ENCODE measurements at regions not wholly inside any gene's neighbourhood (a gene's known extent, or its start where the extent isn't known, plus 50 kb on each side); places are given as distances from the start of the nearest gene placed in this dataset.

DNA sequence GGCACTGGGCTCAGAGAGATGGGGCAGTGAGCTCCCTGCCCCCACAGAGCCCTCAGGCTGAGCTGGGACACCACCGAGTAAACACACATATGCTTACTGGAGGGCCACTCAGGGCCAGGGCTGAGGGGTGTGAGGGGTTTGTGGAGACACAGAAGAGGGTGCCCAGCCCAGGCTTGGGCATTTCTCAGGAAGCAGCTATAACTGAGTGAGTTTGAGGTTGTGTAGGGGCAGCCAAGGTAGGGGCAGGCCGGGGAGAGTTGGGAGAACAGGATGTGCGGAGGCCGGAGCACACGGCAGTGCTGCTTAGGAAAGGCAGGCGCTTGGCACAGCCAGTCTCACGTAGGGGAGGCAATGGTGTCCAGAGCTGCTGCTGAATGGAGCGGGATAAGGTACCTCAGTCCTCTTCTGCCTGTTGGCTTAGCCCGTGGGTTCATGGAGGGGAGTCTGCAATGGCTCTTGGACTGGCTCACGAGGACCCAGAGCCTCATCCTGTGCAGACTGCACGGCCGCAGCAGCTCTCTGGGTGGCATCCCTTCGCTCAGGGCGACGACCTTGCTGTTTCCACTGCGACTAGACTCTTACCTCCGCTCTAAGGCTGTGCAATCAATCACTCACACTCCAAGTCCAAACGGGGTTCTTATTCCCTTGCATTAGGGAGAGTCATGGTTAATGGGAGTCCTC, 466.1 kb upstream of the HS6ST1 start:
- no peak for DNase-seq

GRCh38 chr2:128786316-128786715, 467.6 kb upstream of the HS6ST1 start:
- DNase-seq: no peak

GRCh38 chr2:128786741-128787478, 468.2 kb upstream of the HS6ST1 start:
- DNase-seq: no peak

DNA sequence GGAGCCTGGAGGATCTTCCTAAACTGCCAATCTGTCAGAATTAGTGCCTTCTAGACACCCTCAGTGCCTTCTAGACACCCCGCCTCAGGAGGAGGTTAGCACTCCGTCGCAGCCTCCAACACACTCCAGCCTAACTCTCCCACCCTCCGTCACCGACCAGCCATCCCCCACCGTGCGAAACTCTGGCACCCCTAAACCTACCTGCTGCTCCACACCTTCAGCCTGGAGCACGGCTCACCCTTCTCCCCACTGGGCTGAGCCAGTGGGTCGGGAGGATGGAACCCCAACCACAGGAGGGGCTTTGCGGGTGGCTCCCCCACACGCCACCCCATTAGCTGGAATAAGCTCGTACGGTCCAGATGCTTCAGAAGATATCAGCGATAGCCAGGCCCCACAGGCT, 468.9 kb upstream of the HS6ST1 start:
- no peak for DNase-seq

DNA sequence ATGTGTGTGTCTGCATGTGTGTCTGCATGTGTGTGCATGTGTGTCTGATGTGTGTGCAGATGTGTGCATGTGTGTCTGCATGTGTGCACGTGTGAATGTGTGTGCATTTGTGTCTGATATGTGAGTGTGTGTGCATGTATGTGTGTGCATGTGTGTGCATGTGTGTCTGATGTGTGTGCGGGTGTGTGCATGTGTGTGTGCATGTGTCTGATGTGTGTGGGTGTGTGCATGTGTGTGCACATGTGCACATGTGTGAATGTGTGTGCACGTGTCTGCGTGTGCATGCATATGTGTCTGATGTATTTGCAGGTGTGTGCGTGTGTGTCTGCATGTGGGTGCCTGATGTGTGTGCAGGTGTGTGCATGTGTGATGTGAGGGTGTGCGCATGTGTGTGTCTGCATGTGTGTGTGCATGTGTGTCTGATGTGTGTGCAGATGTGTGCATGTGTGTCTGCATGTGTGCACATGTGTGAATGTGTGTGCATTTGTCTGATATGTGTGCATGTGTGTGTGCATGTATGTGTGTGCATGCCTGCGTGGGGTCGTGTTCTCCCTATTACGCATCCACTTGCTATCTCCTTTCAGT, 470.1 kb upstream of the HS6ST1 start:
- no peak for DNase-seq

DNA sequence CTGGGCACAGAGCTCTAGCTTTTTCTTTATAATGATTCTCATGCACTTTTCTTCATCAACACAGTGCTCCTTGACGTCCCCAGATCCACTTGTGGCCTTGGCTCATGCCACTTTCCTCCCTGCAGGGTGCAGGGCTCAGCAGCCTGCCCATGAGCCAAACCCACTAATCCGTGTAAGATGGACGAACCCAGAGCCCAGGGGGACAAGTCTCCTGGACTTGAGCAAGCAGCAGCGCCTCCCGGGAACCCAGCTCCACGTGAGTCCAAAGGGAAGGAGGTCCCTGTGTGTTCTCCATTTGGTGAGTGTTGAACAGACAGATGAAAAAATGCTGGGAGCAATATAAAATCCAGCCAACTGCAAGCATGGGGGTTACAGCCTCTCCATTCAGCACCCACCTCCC, 470.6 kb upstream of the HS6ST1 start:
- no peak for DNase-seq

GRCh38 chr2:128789776-128790455, 471.2 kb upstream of the HS6ST1 start:
- DNase-seq: no peak

GRCh38 chr2:128790541-128791001, 471.9 kb upstream of the HS6ST1 start:
- DNase-seq: no peak

DNA sequence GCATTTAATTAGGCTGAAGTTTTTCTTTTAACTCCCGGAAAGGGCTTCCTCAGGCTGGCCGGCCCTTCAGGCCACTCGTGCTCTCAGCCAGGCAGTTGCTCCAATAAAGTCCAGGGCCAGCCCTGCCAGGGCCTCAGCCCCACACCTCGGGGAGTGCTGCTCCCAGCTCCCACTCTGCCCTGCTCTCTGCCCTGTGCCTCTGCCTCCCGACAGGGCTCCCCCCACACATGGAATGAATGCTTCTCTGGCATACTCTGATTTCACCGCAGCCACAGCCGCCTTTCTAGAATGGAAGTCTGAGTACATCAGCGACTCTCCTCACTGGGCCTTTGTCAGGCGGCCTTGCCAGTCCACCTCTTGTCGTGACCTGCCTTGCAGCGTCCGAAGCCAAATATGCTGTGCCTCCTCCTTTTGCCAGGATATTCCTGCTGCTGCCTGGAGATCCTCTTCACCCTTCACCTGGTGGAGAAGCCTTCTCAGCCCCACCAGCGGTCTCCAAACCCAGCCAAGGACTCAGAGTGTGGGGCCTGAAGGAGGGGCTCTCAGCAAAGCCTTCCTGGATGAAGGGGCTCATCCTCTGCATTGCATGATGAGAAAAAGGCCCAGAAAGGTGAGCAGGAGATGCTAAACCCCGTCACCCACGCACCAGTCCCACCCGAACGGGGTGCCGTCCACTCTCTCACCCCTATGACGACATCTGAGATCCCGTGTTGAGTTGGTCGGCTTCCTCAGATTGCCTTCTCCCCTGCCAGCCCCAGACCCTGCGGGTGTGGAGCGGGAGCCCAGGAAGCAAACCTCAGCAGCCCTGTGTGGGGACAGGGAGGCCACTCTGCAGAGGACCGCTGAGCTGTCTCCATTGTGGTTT, 472.7 kb upstream of the HS6ST1 start:
- no peak for DNase-seq

DNA sequence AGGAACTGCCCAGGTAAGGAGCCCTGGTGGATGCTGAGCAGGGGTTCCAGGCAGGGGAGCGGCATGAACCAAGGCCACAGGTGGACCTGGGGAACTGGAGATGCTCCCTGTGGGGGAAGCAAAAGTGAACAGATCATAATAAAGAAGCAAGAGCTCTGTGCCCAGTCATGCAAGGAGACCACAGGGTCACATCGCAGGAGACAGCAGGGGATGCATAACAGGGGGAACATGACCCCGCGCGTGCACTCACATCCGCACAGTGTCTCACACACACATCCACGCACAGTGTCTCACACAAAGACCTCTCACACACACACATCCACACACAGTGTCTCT, 473.3 kb upstream of the HS6ST1 start:
- no peak for DNase-seq

DNA sequence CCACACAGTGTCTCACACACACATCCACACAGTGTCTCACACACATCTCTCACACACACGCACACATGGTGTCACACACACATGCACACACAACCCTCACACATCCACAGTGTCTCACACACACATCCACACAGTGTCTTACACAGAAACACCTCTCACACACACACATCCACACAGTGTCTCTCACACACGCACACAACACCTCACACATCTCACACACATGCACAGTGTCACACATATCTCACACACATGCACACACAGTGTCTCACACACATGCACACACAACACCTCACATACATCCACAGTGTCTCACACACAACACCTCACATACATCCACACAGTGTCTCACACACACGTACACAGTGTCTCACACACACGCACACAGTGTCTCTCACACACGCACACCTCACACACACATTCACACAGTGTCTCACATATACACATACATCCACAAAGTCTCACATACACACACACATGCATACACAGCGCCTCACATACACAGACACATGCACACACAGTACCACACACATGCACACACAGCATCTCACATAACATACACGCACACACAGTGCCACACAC, 473.9 kb upstream of the HS6ST1 start:
- no peak for DNase-seq

- DNase-seq: no peak
These were observed 474.7 kb upstream of the HS6ST1 start for GRCh38 chr2:128793404-128793803.

DNA sequence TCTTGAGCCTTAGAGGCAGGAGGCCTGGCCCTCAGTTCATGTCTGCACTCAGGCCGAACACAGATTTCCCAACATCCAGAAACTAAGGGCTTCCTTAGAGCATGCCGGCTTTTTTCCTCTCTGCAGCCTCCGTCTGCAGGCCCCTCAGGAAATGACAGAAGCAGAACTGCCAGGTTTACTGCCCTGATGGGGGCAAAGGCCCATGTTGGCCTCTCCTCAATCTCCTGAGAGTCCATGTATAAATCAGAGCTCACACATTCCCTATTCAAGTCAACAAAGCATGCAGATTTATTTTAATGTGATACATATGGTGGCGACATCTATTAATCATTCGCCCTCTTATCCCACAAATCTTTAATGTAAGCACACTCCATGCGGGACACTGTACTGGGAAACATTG, 475.6 kb upstream of the HS6ST1 start:
- DNase-seq: no peak

GRCh38 chr2:128796321-128796720, 477.7 kb upstream of the HS6ST1 start:
- no peak for DNase-seq

DNA sequence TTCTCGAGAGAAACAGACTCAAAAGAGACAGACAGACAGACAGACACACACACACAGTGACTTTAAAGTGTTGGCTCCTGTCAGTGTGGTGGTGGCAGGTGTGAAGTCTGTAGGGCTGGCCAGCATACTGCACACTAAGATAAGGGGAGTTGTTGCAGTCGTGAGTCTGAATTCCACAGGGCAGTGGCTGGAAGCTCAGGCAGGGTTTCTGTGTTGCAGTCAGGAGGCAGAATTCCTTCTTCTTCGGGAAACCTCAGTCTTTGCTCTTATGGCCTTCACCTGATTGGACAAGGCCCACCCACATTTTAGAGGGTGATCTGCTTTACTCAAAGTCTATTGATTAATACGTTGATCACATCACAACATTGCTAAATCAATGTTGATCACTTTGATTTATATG, 478.4 kb upstream of the HS6ST1 start:
- DNase-seq: no peak

GRCh38 chr2:128797533-128797932, 478.9 kb upstream of the HS6ST1 start:
- no peak for DNase-seq

DNA sequence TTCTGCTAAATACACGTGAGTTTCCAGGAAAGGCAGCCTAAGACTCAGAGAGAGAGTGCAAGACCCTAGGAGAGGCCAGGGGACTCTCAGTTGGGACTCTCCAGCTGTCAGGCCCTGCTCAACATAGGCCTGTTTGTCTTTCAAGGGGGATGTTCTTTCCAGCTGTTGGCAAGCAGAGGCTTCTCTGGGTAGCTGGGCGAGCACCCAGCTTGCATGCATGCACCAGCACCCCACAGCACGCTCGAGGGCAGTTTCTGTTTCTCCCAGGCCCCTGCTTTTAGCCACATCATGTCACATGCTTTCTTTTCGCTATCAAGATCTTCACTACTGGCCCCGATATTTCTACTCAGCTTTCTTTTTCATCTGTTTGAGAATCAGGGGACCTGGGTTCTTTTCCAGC, 479.3 kb upstream of the HS6ST1 start:
- DNase-seq: no peak

DNA sequence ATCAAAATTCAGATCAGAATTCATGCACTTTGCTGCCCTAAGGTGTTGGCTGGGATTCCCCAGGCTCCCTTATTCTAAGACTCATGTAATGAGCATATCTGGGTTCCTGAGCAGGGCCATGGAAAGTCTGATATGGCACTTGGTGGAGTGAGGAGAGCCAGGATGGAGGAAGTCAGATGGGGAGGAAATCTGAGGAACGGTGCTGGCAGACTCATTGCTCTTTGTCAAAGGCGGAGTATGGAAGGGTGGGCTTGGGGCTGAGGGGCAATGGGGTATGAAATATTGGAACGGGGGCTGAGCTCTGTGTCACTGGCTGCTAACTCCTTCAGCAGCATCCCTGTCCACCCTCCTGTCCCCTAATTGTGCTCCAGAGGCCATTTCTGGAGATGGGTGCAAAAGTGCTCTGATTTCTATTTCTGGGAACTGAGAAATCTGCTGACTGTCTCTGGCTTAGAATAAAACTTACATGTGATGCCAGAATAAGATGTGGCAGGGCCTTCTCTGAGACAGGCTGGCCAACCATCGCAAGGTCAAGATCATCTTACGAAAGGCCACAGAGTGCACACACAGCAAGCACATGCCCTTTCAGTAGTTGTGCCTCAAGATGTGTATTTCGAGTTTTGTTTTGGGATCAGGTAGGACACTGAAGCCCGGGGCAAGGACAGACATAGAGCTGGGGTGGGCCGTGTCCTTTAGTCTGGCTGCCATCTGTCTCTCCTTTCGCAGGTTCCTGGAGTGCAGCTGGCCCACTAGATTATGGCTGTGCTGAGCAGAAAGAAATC, 480.0 kb upstream of the HS6ST1 start:
- no peak for DNase-seq

GRCh38 chr2:128799284-128799552, 480.6 kb upstream of the HS6ST1 start:
- no peak for DNase-seq

DNA sequence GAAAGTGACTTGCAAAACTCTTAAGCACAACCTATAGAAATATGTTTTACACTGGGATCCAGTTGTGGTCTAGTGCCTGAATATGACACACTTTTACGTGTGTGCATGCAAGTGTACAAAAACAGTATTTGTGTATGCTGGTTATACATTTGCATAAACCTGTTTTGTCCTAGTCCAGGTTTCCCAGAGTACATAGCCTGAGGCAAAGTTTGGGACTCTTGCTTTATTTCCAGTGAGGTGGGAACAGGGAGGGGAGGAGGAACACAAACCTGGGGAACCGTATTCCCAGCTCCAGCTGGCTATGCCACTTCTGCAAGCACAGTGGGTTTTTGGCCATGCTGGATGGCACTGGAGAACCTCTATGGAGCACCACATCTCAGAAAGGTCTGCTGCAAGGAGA, 481.1 kb upstream of the HS6ST1 start:
- DNase-seq: no peak

- no peak for DNase-seq
These were observed 482.9 kb upstream of the HS6ST1 start for GRCh38 chr2:128801576-128801975.

DNA sequence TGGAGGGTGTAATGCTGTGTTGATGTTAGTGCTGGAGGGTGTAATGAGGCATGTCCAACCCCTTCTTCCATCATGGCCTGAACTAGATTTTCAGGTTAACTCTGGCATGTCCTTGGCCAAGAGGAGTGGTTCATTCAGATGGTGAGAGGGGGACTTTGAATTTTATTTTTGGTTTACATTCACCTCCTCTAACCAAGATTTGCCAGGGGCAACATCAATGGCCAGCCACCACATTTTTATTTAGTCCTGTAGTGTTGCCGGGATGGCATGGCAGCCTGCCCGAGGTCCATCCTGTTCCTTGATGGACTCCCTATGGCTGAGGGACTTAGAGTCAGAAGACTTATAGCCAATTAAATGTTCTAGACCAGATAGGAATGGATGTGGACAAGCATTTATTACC, 484.6 kb upstream of the HS6ST1 start:
- no peak for DNase-seq

Data from stimulated activated CD4-positive, alpha-beta T cell treated with anti-CD3 and anti-CD28 coated beads, Interleukin-4, amount 100 ng/mL, for 4 hours (primary cell).